ENCODE measurements at regions not wholly inside any gene's neighbourhood (a gene's known extent, or its start where the extent isn't known, plus 50 kb on each side); places are given as distances from the start of the nearest gene placed in this dataset.

- Histone ChIP-seq H4K20me1 (ENCODE audit: insufficient read depth) (no peaks in the 10 kb centered on the region), H3K27ac (ENCODE audit: low read length) (peak overlapping the region; percentile 70)
These were observed 80.3 kb upstream of the ARAP3 start for GRCh38 chr5:141762316-141762715.

GRCh38 chr5:141760753-141761152 is 78.7 kb upstream of the ARAP3 start:
- Histone ChIP-seq H3F3A (ENCODE audit: insufficient read depth, low read length, poor library complexity, severe bottlenecking) (no peaks in the 10 kb centered on the region), H3K79me2 (replicated peaks; ENCODE audit: insufficient read depth, low read length) (no peaks in the 10 kb centered on the region), H3K36me3 (ENCODE audit: insufficient read depth, low read length) (no peaks in the 10 kb centered on the region), H3K27me3 (ENCODE audit: insufficient read depth, low read depth, low read length) (no peaks in the 10 kb centered on the region), H3K9me3 (ENCODE audit: low read length) (no peaks in the 10 kb centered on the region), H3K9ac (ENCODE audit: low read length) (no peak overlapping the region), H4K20me1 (ENCODE audit: insufficient read depth) (no peaks in the 10 kb centered on the region), H3K4me3 (ENCODE audit: low read length) (no peak overlapping the region), H3K4me2 (ENCODE audit: low read length) (no peak overlapping the region), H3K27ac (ENCODE audit: low read length) (no peak overlapping the region), H3K9me2 (ENCODE audit: insufficient read depth, low read length) (no peaks in the 10 kb centered on the region), H2AFZ (ENCODE audit: low read depth, low read length) (no peak overlapping the region)
- TF ChIP-seq EP300 (conservative IDR thresholded peaks at IDR 0.05; ENCODE audit: poor library complexity, severe bottlenecking) (no peak), SMC3 (conservative IDR thresholded peaks at IDR 0.05; ENCODE audit: poor library complexity) (no peak), TAF1 (IDR thresholded peaks at IDR 0.05; ENCODE audit: low read depth) (no peak), MXI1 (conservative IDR thresholded peaks at IDR 0.05; ENCODE audit: poor library complexity, severe bottlenecking) (no peak), CTCF (IDR thresholded peaks at IDR 0.05; ENCODE audit: poor library complexity, severe bottlenecking) (no peak), REST (IDR thresholded peaks at IDR 0.05; ENCODE audit: borderline replicate concordance) (no peak), EZH2 (IDR thresholded peaks at IDR 0.05; ENCODE audit: borderline replicate concordance, insufficient read depth, low read length, poor library complexity, severe bottlenecking) (no peak), POLR2AphosphoS5 (IDR thresholded peaks at IDR 0.05) (no peak)

More at GRCh38 chr5:141762316-141762715, 80.3 kb upstream of the ARAP3 start:
- TF ChIP-seq TAF1 (IDR thresholded peaks at IDR 0.05; ENCODE audit: low read depth): no peak
- TF ChIP-seq EZH2 (IDR thresholded peaks at IDR 0.05; ENCODE audit: borderline replicate concordance, insufficient read depth, low read length, poor library complexity, severe bottlenecking): no peak
- no peaks in the 10 kb centered on the region for H3K27me3 ChIP-seq (ENCODE audit: insufficient read depth, low read depth, low read length)
- H2AFZ ChIP-seq (ENCODE audit: low read depth, low read length): no peak overlapping the region
- H3K79me2 ChIP-seq (replicated peaks; ENCODE audit: insufficient read depth, low read length): no peaks in the 10 kb centered on the region
- H3K9me2 ChIP-seq (ENCODE audit: insufficient read depth, low read length): no peaks in the 10 kb centered on the region
- H3K36me3 ChIP-seq (ENCODE audit: insufficient read depth, low read length): no peaks in the 10 kb centered on the region
- no peak overlapping the region for H3K4me2 ChIP-seq (ENCODE audit: low read length)
- H3F3A ChIP-seq (ENCODE audit: insufficient read depth, low read length, poor library complexity, severe bottlenecking): no peaks in the 10 kb centered on the region
- H3K9ac ChIP-seq (ENCODE audit: low read length): no peak overlapping the region
- no peaks in the 10 kb centered on the region for H3K9me3 ChIP-seq (ENCODE audit: low read length)
- no peak overlapping the region for H3K4me3 ChIP-seq (ENCODE audit: low read length)

GRCh38 chr5:141760193-141760592 is 78.2 kb upstream of the ARAP3 start:
- no peak for TF ChIP-seq REST (IDR thresholded peaks at IDR 0.05; ENCODE audit: borderline replicate concordance)
- TF ChIP-seq TAF1 (IDR thresholded peaks at IDR 0.05; ENCODE audit: low read depth): no peak
- no peak for TF ChIP-seq CTCF (IDR thresholded peaks at IDR 0.05; ENCODE audit: poor library complexity, severe bottlenecking)
- TF ChIP-seq POLR2AphosphoS5 (IDR thresholded peaks at IDR 0.05): no peak
- TF ChIP-seq MXI1 (conservative IDR thresholded peaks at IDR 0.05; ENCODE audit: poor library complexity, severe bottlenecking): no peak
- no peak for TF ChIP-seq RAD21 (conservative IDR thresholded peaks at IDR 0.05)
- no peak for TF ChIP-seq EZH2 (IDR thresholded peaks at IDR 0.05; ENCODE audit: borderline replicate concordance, insufficient read depth, low read length, poor library complexity, severe bottlenecking)
- Histone ChIP-seq H3K9ac (ENCODE audit: low read length) (no peak overlapping the region), H3F3A (ENCODE audit: insufficient read depth, low read length, poor library complexity, severe bottlenecking) (no peaks in the 10 kb centered on the region), H3K27ac (ENCODE audit: low read length) (no peak overlapping the region), H2AFZ (ENCODE audit: low read depth, low read length) (no peak overlapping the region), H4K20me1 (ENCODE audit: insufficient read depth) (no peaks in the 10 kb centered on the region), H3K79me2 (replicated peaks; ENCODE audit: insufficient read depth, low read length) (no peaks in the 10 kb centered on the region), H3K9me3 (ENCODE audit: low read length) (no peaks in the 10 kb centered on the region), H3K27me3 (ENCODE audit: insufficient read depth, low read depth, low read length) (no peaks in the 10 kb centered on the region), H3K9me2 (ENCODE audit: insufficient read depth, low read length) (no peaks in the 10 kb centered on the region), H3K4me2 (ENCODE audit: low read length) (no peak overlapping the region), H3K36me3 (ENCODE audit: insufficient read depth, low read length) (no peaks in the 10 kb centered on the region), H3K4me3 (ENCODE audit: low read length) (no peak overlapping the region)

All from neural cell (in vitro differentiated cells).